HepG2 (cell line): ENCODE measurements at regions not wholly inside any gene's neighbourhood (a gene's known extent, or its start where the extent isn't known, plus 50 kb on each side); places are given as distances from the start of the nearest gene placed in this dataset.

Experiments used
- ATAC-seq: fragments of 200-7000 bp; cut with Tn5 transposase; 3 replicates; pipeline ENCODE4 v1.9.1; 2020; ENCODE audit warnings: mild to moderate bottlenecking, moderate library complexity
- BruUV-seq: library from RNA; stranded (reverse); fragments of 400-500 nt; replicated peaks from 2 replicates; lab custom pipeline; 2021; lab: Mats Ljungman, UMichigan
- CTCF ChIA-PET: fragments of 300-600 bp; formaldehyde crosslinking; extraction: SDS; loops from one replicate; lab custom pipeline; 2021; ENCODE audit warnings: low total read pairs, inconsistent platforms, low intra/inter-chr PET ratio; lab: Yijun Ruan, JAX
- POLR2A ChIA-PET: fragments of 350-600 bp; sonication (Branson Sonifier 250); formaldehyde crosslinking; loops from one replicate; lab custom pipeline; 2020; ENCODE audit warnings: antibody characterized with exemption, inconsistent platforms; lab: Yijun Ruan, JAX
- DNase-seq: peaks from one replicate; pipeline ENCODE4 v3.0.0-alpha.2; 2015; ENCODE audit warnings: low spot score
- FAIRE-seq: peaks from 3 replicates; lab custom pipeline; 2011; peaks lifted over from hg19 to GRCh38; lab: Jason Lieb, UNC
- H2AFZ ChIP-seq: one replicate; pipeline ENCODE4 v1.6.1; 2011; ENCODE audit warnings: low read length, inconsistent platforms
- H3K27ac ChIP-seq: fragments of 300-600 bp; 3 replicates; pipeline ENCODE4 v1.8.0; 2011; ENCODE audit warnings: mixed run types, mild to moderate bottlenecking, mixed read lengths, low read length, inconsistent platforms; ENCODE audit not compliant: insufficient read depth; ENCODE audit errors: extremely low read length
- H3K27me3 ChIP-seq, 2 experiments: fragments of 200-600 bp in 1 of 2; 2 replicates in 1 of 2; 3 replicates in 1 of 2; pipeline versions ENCODE4 v1.6.0 to v1.8.0; 2011; ENCODE audit warnings: low read length in 2 of 2, mild to moderate bottlenecking in 2 of 2, moderate library complexity in 2 of 2, inconsistent platforms in 1 of 2; ENCODE audit not compliant: insufficient read depth in 2 of 2, control insufficient read depth in 1 of 2
- H3K36me3 ChIP-seq, 2 experiments: fragments of 200-600 bp in 1 of 2; replicated peaks in 1 of 2; 2 replicates in 1 of 2; 3 replicates in 1 of 2; pipeline versions ENCODE4 v1.5.1 to v1.8.0; 2011; ENCODE audit warnings: low read length in 2 of 2, inconsistent platforms in 1 of 2; ENCODE audit not compliant: insufficient read depth in 2 of 2, control insufficient read depth in 1 of 2
- H3K4me1 ChIP-seq: 2 replicates; pipeline ENCODE4 v1.5.1; 2012; ENCODE audit warnings: low read length, inconsistent platforms; ENCODE audit not compliant: insufficient read depth
- H3K4me2 ChIP-seq: 2 replicates; pipeline ENCODE4 v1.6.0; 2011; ENCODE audit warnings: low read depth, low read length, inconsistent platforms
- H3K4me3 ChIP-seq, 3 experiments: fragments of 200-600 bp in 1 of 3; sonication (generic), shearing (Covaris generic) in 1 of 3; replicated peaks in 1 of 3; 2 replicates each; pipeline ENCODE4 v1.5.1; 2011 to 2016; ENCODE audit warnings: low read length in 3 of 3, inconsistent platforms in 2 of 3, low read depth in 2 of 3, mild to moderate bottlenecking in 2 of 3, control low read depth in 1 of 3, mixed read lengths in 1 of 3; ENCODE audit not compliant: insufficient read depth in 1 of 3
- H3K79me2 ChIP-seq: one replicate; pipeline ENCODE4 v1.6.1; 2011; ENCODE audit warnings: low read length, inconsistent platforms; ENCODE audit not compliant: insufficient read depth
- H3K9ac ChIP-seq: 2 replicates; pipeline ENCODE4 v1.6.0; 2011; ENCODE audit warnings: mild to moderate bottlenecking, low read depth, low read length, inconsistent platforms; ENCODE audit not compliant: insufficient read depth
- H3K9me3 ChIP-seq: 2 replicates; pipeline ENCODE4 v1.5.1; 2012; ENCODE audit warnings: mild to moderate bottlenecking, low read length
- H4K20me1 ChIP-seq: 2 replicates; pipeline ENCODE4 v1.6.0; 2011; ENCODE audit warnings: inconsistent platforms, mild to moderate bottlenecking, low read length, moderate library complexity; ENCODE audit not compliant: insufficient read depth
- GATAD2A ChIP-seq: IDR thresholded peaks from 2 replicates; pipeline ENCODE4 v1.6.1; 2016
- NFIC ChIP-seq: IDR thresholded peaks from 2 replicates; pipeline ENCODE4 v1.6.1; 2012; ENCODE audit warnings: mild to moderate bottlenecking, low read length, inconsistent platforms
- NKX3-1 ChIP-seq: sonication (generic); formaldehyde crosslinking; IDR thresholded peaks from 2 replicates; pipeline ENCODE4 v1.5.0; 2020; ENCODE audit warnings: missing genetic modification reagents
- TARDBP ChIP-seq: sonication (generic); formaldehyde crosslinking; IDR thresholded peaks from 2 replicates; pipeline ENCODE4 v1.8.0; 2022; ENCODE audit warnings: mild to moderate bottlenecking, missing genetic modification reagents
- ZFP90 ChIP-seq: sonication (generic); formaldehyde crosslinking; IDR thresholded peaks from 2 replicates; pipeline ENCODE4 v1.8.0; 2022; ENCODE audit warnings: missing genetic modification reagents, mild to moderate bottlenecking, inconsistent platforms, borderline replicate concordance
- ZKSCAN1 ChIP-seq: fragments of 150-350 bp; IDR thresholded peaks from 2 replicates; pipeline ENCODE4 v1.6.1; 2014; ENCODE audit warnings: low read length
- ZNF501 ChIP-seq: sonication (generic); formaldehyde crosslinking; IDR thresholded peaks from 2 replicates; pipeline ENCODE4 v1.5.1; 2020; ENCODE audit warnings: mild to moderate bottlenecking, moderate library complexity, missing genetic modification reagents
- ZSCAN5A ChIP-seq: sonication (generic); formaldehyde crosslinking; IDR thresholded peaks from 2 replicates; pipeline ENCODE4 v1.8.0; 2022; ENCODE audit warnings: mild to moderate bottlenecking, missing genetic modification reagents, borderline replicate concordance
- WGBS: methylation state at CpG from one replicate; pipeline ENCODE4 v1.1.6; 2017; ENCODE audit warnings: low lambda C conversion rate; 5-methylcytosine and 5-hydroxymethylcytosine counted together
- in situ Hi-C: cut with HindIII; loops from 2 replicates; pipeline ENCODE4 v1.10.0; 2017; ENCODE audit warnings: low pct_unique_long_range_greater_than_20kb; ENCODE audit not compliant: extremely low pct_ligation_motif_present
- intact Hi-C: fragments of 100-400 bp; cut with micrococcal nuclease; formaldehyde crosslinking; loops from one replicate; pipeline ENCODE4 v1.10.0; 2022; ENCODE audit not compliant: unreplicated experiment
- TF ChIP-seq, protein P1 (sequence below): IDR thresholded peaks from 2 replicates; pipeline ENCODE4 v1.6.1; 2016; ENCODE audit warnings: low read depth, borderline replicate concordance
- TF ChIP-seq, protein P2 (sequence below): sonication (generic); formaldehyde crosslinking; IDR thresholded peaks from 2 replicates; pipeline ENCODE4 v1.4.0; 2020; ENCODE audit warnings: missing genetic modification reagents, borderline replicate concordance

DNA sequence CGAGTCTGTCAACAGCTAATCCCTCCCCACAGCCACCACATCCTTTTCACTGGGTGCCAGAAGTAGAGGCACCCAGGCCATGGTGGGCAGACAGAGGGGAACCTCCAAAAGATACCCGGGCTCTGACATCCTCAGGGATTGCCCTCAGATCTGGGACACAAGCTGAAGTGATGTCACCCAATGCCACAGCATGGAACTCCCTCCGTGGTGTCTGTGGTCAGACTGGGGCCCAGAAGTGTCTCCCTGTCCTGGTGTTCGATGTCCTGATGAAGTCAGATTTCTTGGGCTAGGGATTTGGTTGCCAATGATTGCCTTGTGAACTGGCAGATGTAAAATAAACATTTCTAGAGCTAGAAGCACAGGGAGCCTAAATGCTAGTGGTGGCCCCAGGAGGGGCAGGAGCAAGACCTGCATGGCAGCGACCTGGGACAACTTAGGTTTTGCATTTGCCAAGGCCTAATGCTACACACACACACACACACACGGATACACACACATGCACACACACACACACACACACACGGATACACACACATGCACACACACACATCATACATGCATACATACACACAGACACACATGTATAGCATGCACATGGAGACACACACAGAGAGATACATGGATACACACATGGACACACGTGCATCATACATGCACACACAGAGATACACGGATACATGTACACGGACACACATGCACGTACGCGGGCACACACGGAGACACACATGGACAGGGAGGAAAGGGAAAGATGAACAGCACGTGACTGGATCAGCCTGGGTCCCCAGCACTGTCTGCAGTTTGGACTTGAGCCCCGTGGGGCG lies 221.0 kb downstream of the NFATC2 start (continued):
- TF ChIP-seq NFIC (no peak), ZSCAN5A (no peak)
- TF ChIP-seq, protein P1, sequence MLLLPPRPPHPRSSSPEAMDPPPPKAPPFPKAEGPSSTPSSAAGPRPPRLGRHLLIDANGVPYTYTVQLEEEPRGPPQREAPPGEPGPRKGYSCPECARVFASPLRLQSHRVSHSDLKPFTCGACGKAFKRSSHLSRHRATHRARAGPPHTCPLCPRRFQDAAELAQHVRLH: no peak

- ChIA-PET CTCF (no interaction called here), POLR2A (no interaction called here)
- no peak for FAIRE-seq
- in situ Hi-C loops (loop anchor here (25.0 kb wide), 1 partner anchor 532 kb away; the partner anchor contains the start of gene BCAS4), intact Hi-C loops (no loop called here)
- Histone ChIP-seq H3K27me3 (peaks cover 4 to 48% of the 10 kb centered on the region in 2 experiments; a peak in 3 of 5 replicates), H4K20me1 (no peaks in the 10 kb centered on the region), H3K36me3 (no peaks in the 10 kb centered on the region), H3K9me3 (no peaks in the 10 kb centered on the region), H3K9ac (no peak overlapping the region), H3K4me3 (no peak overlapping the region), H3K27ac (no peak overlapping the region), H3K4me1 (no peaks in the 10 kb centered on the region), H2AFZ (no peak overlapping the region), H3K4me2 (no peak overlapping the region), H3K79me2 (no peaks in the 10 kb centered on the region)
- TF ChIP-seq ZKSCAN1 (no peak), TARDBP (no peak), NKX3-1 (CRISPR knock-in tag) (no peak), ZFP90 (no peak), ZNF501 (no peak), GATAD2A (CRISPR knock-in tag) (no peak)
- TF ChIP-seq, protein P2, sequence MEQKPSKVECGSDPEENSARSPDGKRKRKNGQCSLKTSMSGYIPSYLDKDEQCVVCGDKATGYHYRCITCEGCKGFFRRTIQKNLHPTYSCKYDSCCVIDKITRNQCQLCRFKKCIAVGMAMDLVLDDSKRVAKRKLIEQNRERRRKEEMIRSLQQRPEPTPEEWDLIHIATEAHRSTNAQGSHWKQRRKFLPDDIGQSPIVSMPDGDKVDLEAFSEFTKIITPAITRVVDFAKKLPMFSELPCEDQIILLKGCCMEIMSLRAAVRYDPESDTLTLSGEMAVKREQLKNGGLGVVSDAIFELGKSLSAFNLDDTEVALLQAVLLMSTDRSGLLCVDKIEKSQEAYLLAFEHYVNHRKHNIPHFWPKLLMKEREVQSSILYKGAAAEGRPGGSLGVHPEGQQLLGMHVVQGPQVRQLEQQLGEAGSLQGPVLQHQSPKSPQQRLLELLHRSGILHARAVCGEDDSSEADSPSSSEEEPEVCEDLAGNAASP (CRISPR knock-in tag): no peak
- no peak for ATAC-seq
- BruUV-seq: no TSS peak
- DNase-seq: no peak
- WGBS: 4% methylated on average over 5 of the region's 5 CpGs
Observed at GRCh38 chr20:51319522-51319921, 223.0 kb downstream of the NFATC2 start.
